ENCODE measurements at regions not wholly inside any gene's neighbourhood (a gene's known extent, or its start where the extent isn't known, plus 50 kb on each side); places are given as distances from the start of the nearest gene placed in this dataset.

- 86 to 91% methylated on average over 2 of the region's 2 CpGs for WGBS, 2 donors
- H3K4me3 ChIP-seq = no peak overlapping the region
- no peaks in the 10 kb centered on the region for H3K27me3 ChIP-seq (ENCODE audit: control insufficient read depth in 3 of 3, insufficient read depth in 3 of 3, low read length in 2 of 3)
- no peak overlapping the region for H3K9ac ChIP-seq (ENCODE audit: insufficient read depth in 1 of 2, low read length in 2 of 2)
- no peak overlapping the region for H3K27ac ChIP-seq (ENCODE audit: low read depth in 1 of 2, low read length in 1 of 2)
- DNase-seq (no peak), ATAC-seq (ENCODE audit: insufficient read depth, low FRiP score) (no peak)
- TF ChIP-seq, protein P1, sequence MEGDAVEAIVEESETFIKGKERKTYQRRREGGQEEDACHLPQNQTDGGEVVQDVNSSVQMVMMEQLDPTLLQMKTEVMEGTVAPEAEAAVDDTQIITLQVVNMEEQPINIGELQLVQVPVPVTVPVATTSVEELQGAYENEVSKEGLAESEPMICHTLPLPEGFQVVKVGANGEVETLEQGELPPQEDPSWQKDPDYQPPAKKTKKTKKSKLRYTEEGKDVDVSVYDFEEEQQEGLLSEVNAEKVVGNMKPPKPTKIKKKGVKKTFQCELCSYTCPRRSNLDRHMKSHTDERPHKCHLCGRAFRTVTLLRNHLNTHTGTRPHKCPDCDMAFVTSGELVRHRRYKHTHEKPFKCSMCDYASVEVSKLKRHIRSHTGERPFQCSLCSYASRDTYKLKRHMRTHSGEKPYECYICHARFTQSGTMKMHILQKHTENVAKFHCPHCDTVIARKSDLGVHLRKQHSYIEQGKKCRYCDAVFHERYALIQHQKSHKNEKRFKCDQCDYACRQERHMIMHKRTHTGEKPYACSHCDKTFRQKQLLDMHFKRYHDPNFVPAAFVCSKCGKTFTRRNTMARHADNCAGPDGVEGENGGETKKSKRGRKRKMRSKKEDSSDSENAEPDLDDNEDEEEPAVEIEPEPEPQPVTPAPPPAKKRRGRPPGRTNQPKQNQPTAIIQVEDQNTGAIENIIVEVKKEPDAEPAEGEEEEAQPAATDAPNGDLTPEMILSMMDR (IDR thresholded peaks at IDR 0.05; ENCODE audit: control extremely low read depth, extremely low read depth) = no peak
- no peaks in the 10 kb centered on the region for H3K36me3 ChIP-seq (ENCODE audit: control insufficient read depth in 4 of 4, insufficient read depth in 4 of 4, low read length in 4 of 4)
- H3K9me3 ChIP-seq (ENCODE audit: control insufficient read depth in 4 of 4, insufficient read depth in 3 of 4, low read length in 3 of 4) = peaks cover 0 to 3% (median under 1%) of the 10 kb centered on the region in 4 donors
- H3K4me1 ChIP-seq (ENCODE audit: control insufficient read depth in 5 of 5, insufficient read depth in 5 of 5, low read length in 5 of 5) = no peaks in the 10 kb centered on the region
Observed at GRCh38 chr1:80509965-80510522, 1290.7 kb upstream of the ADGRL2 start.

DNA sequence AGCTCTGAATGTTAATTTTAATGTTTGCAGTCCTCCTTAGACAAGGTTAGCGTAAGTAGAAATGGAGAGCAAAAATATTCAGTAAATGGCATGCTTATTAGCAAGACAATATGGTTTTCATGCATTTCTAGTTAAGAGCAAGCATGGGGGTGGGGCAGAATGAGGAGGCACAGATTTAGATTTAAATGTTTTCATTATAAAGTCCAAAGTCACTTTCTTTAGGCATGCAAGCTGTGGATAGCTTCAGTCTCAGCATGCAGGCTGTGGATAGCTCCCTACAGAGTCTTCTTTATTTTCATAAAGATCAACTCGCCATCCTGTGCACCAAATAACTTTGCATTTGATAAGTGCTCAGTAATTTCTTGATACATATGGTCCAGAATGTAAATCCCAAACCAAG, 1294.5 kb upstream of the ADGRL2 start:
- no peaks in the 10 kb centered on the region for H3K27me3 ChIP-seq (ENCODE audit: control insufficient read depth in 3 of 3, insufficient read depth in 3 of 3, low read length in 2 of 3)
- peaks cover 0 to 2% (median 0%) of the 10 kb centered on the region in 4 donors for H3K9me3 ChIP-seq (ENCODE audit: control insufficient read depth in 4 of 4, insufficient read depth in 3 of 4, low read length in 3 of 4)
- no peaks in the 10 kb centered on the region for H3K4me1 ChIP-seq (ENCODE audit: control insufficient read depth in 5 of 5, insufficient read depth in 5 of 5, low read length in 5 of 5)
- no peak overlapping the region for H3K4me3 ChIP-seq
- TF ChIP-seq, protein P1 (IDR thresholded peaks at IDR 0.05; ENCODE audit: control extremely low read depth, extremely low read depth) = no peak
- no peak for ATAC-seq (ENCODE audit: insufficient read depth, low FRiP score)
- no peak overlapping the region for H3K27ac ChIP-seq (ENCODE audit: low read depth in 1 of 2, low read length in 1 of 2)
- no peak overlapping the region for H3K9ac ChIP-seq (ENCODE audit: insufficient read depth in 1 of 2, low read length in 2 of 2)
- 84 to 86% methylated on average over 2 of the region's 2 CpGs for WGBS, 2 donors
- DNase-seq = peak in 1 of 3 donors; percentile 3
- H3K36me3 ChIP-seq (ENCODE audit: control insufficient read depth in 4 of 4, insufficient read depth in 4 of 4, low read length in 4 of 4) = no peaks in the 10 kb centered on the region

- H3K27ac ChIP-seq (ENCODE audit: low read depth in 1 of 2, low read length in 1 of 2) = no peak overlapping the region
- no peak overlapping the region for H3K9ac ChIP-seq (ENCODE audit: insufficient read depth in 1 of 2, low read length in 2 of 2)
- no peaks in the 10 kb centered on the region for H3K27me3 ChIP-seq (ENCODE audit: control insufficient read depth in 3 of 3, insufficient read depth in 3 of 3, low read length in 2 of 3)
- DNase-seq = peak; percentile 20 to 88 (median 84)
- no peaks in the 10 kb centered on the region for H3K36me3 ChIP-seq (ENCODE audit: control insufficient read depth in 4 of 4, insufficient read depth in 4 of 4, low read length in 4 of 4)
- no peak overlapping the region for H3K4me3 ChIP-seq
- TF ChIP-seq, protein P1 (IDR thresholded peaks at IDR 0.05; ENCODE audit: control extremely low read depth, extremely low read depth) = no peak
- peaks cover 0 to 2% (median 0%) of the 10 kb centered on the region in 4 donors for H3K9me3 ChIP-seq (ENCODE audit: control insufficient read depth in 4 of 4, insufficient read depth in 3 of 4, low read length in 3 of 4)
- peaks cover 0 to 8% (median 0%) of the 10 kb centered on the region in 5 donors for H3K4me1 ChIP-seq (ENCODE audit: control insufficient read depth in 5 of 5, insufficient read depth in 5 of 5, low read length in 5 of 5)
- no peak for ATAC-seq (ENCODE audit: insufficient read depth, low FRiP score)
Observed at GRCh38 chr1:80498673-80499072, 1302.1 kb upstream of the ADGRL2 start.

DNA sequence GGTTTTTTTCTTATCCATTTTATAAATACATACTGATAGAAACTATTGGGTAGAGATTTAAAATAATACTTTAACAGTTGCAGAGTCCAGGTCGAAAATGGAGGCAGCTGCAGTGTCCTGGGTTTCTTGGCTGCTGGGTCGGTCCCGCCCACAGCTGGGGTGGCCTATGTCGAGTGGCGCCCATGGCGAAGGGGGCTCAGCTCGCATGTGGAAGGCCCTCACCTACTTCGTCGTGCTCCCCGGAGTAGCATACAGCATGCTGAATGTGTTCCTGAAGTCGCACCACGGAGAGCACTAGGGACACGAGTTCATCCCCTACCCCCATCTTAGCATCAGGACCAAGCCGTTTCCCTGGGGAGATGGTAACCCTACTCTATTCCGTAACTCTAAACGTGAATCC, 1304.9 kb upstream of the ADGRL2 start:
- TF ChIP-seq, protein P1 (IDR thresholded peaks at IDR 0.05; ENCODE audit: control extremely low read depth, extremely low read depth) = no peak

More for the DNA sequence above, 1304.9 kb upstream of the ADGRL2 start:
- DNase-seq (no peak), ATAC-seq (ENCODE audit: insufficient read depth, low FRiP score) (no peak)
- Histone ChIP-seq H3K4me3 (no peak overlapping the region), H3K36me3 (ENCODE audit: control insufficient read depth in 4 of 4, insufficient read depth in 4 of 4, low read length in 4 of 4) (no peaks in the 10 kb centered on the region), H3K27me3 (ENCODE audit: control insufficient read depth in 3 of 3, insufficient read depth in 3 of 3, low read length in 2 of 3) (no peaks in the 10 kb centered on the region), H3K9me3 (ENCODE audit: control insufficient read depth in 4 of 4, insufficient read depth in 3 of 4, low read length in 3 of 4) (peaks cover 0 to 2% (median 0%) of the 10 kb centered on the region in 4 donors), H3K9ac (ENCODE audit: insufficient read depth in 1 of 2, low read length in 2 of 2) (no peak overlapping the region), H3K27ac (ENCODE audit: low read depth in 1 of 2, low read length in 1 of 2) (no peak overlapping the region), H3K4me1 (ENCODE audit: control insufficient read depth in 5 of 5, insufficient read depth in 5 of 5, low read length in 5 of 5) (peaks cover 0 to 8% (median 0%) of the 10 kb centered on the region in 5 donors)
- 94 to 95% methylated on average over 16 of the region's 16 CpGs for WGBS, 2 donors

Data from lung (tissue), 11 donors.